ENCODE measurements at regions not wholly inside any gene's neighbourhood (a gene's known extent, or its start where the extent isn't known, plus 50 kb on each side); places are given as distances from the start of the nearest gene placed in this dataset.

GRCh38 chr2:41127351-41127750 is 675.5 kb upstream of the SLC8A1 start:
- H3K4me1 ChIP-seq (ENCODE audit: low read length): peaks cover 8% of the 10 kb centered on the region
- TF ChIP-seq CTCF (IDR thresholded peaks at IDR 0.05; ENCODE audit: low read depth, low read length): no peak
- no peak for TF ChIP-seq EZH2phosphoT487 (IDR thresholded peaks at IDR 0.05; ENCODE audit: low read depth)
- H4K20me1 ChIP-seq (ENCODE audit: insufficient read depth, low read length): no peaks in the 10 kb centered on the region
- H3K4me3 ChIP-seq (ENCODE audit: low read length): no peak overlapping the region
- no peaks in the 10 kb centered on the region for H3K27me3 ChIP-seq (ENCODE audit: low read depth, low read length)
- H3K79me2 ChIP-seq (ENCODE audit: low read length): no peaks in the 10 kb centered on the region
- no peaks in the 10 kb centered on the region for H3K36me3 ChIP-seq (replicated peaks; ENCODE audit: low read depth, low read length)
- H2AFZ ChIP-seq (ENCODE audit: low read depth, low read length): no peak overlapping the region
- H3K27ac ChIP-seq (ENCODE audit: low read length): no peak overlapping the region
- no peak overlapping the region for H3K4me2 ChIP-seq (ENCODE audit: low read length)
- no peaks in the 10 kb centered on the region for H3K9me3 ChIP-seq (ENCODE audit: insufficient read depth, low read length)
- H3K9ac ChIP-seq (ENCODE audit: low read length): no peak overlapping the region

- TF ChIP-seq EZH2phosphoT487 (IDR thresholded peaks at IDR 0.05; ENCODE audit: low read depth): no peak
- no peak for TF ChIP-seq CTCF (IDR thresholded peaks at IDR 0.05; ENCODE audit: low read depth, low read length)
- Histone ChIP-seq H3K36me3 (replicated peaks; ENCODE audit: low read depth, low read length) (no peaks in the 10 kb centered on the region), H3K79me2 (ENCODE audit: low read length) (no peaks in the 10 kb centered on the region), H3K27ac (ENCODE audit: low read length) (no peak overlapping the region), H3K4me3 (ENCODE audit: low read length) (no peak overlapping the region), H2AFZ (ENCODE audit: low read depth, low read length) (peak overlapping the region; percentile 87), H3K4me1 (ENCODE audit: low read length) (peaks cover 8% of the 10 kb centered on the region), H3K9ac (ENCODE audit: low read length) (no peak overlapping the region), H3K9me3 (ENCODE audit: insufficient read depth, low read length) (no peaks in the 10 kb centered on the region), H4K20me1 (ENCODE audit: insufficient read depth, low read length) (no peaks in the 10 kb centered on the region), H3K27me3 (ENCODE audit: low read depth, low read length) (no peaks in the 10 kb centered on the region), H3K4me2 (ENCODE audit: low read length) (peak overlapping the region; percentile 1; the same call in 1 of the 2 replicates)
Observed at GRCh38 chr2:41129988-41130387, 678.1 kb upstream of the SLC8A1 start.

- Histone ChIP-seq H3K9me3 (ENCODE audit: insufficient read depth, low read length) (no peaks in the 10 kb centered on the region), H3K4me2 (ENCODE audit: low read length) (peak overlapping the region; percentile 17; the same call in 1 of the 2 replicates), H4K20me1 (ENCODE audit: insufficient read depth, low read length) (no peaks in the 10 kb centered on the region), H3K36me3 (replicated peaks; ENCODE audit: low read depth, low read length) (no peaks in the 10 kb centered on the region), H3K27me3 (ENCODE audit: low read depth, low read length) (no peaks in the 10 kb centered on the region), H3K27ac (ENCODE audit: low read length) (no peak overlapping the region), H3K9ac (ENCODE audit: low read length) (no peak overlapping the region), H3K4me3 (ENCODE audit: low read length) (no peak overlapping the region), H3K4me1 (ENCODE audit: low read length) (no peaks in the 10 kb centered on the region), H2AFZ (ENCODE audit: low read depth, low read length) (no peak overlapping the region; the same call in 1 of the 2 replicates), H3K79me2 (ENCODE audit: low read length) (no peaks in the 10 kb centered on the region)
- TF ChIP-seq EZH2phosphoT487 (IDR thresholded peaks at IDR 0.05; ENCODE audit: low read depth) (no peak), CTCF (IDR thresholded peaks at IDR 0.05; ENCODE audit: low read depth, low read length) (no peak)
Observed at GRCh38 chr2:41137031-41137430, 685.1 kb upstream of the SLC8A1 start.

- Histone ChIP-seq H3K27ac (ENCODE audit: low read length) (no peak overlapping the region), H3K9ac (ENCODE audit: low read length) (no peak overlapping the region), H4K20me1 (ENCODE audit: insufficient read depth, low read length) (no peaks in the 10 kb centered on the region), H2AFZ (ENCODE audit: low read depth, low read length) (no peak overlapping the region), H3K4me3 (ENCODE audit: low read length) (no peak overlapping the region), H3K27me3 (ENCODE audit: low read depth, low read length) (no peaks in the 10 kb centered on the region), H3K4me1 (ENCODE audit: low read length) (peaks cover 9% of the 10 kb centered on the region), H3K79me2 (ENCODE audit: low read length) (no peaks in the 10 kb centered on the region), H3K4me2 (ENCODE audit: low read length) (no peak overlapping the region), H3K9me3 (ENCODE audit: insufficient read depth, low read length) (no peaks in the 10 kb centered on the region), H3K36me3 (replicated peaks; ENCODE audit: low read depth, low read length) (no peaks in the 10 kb centered on the region)
- no peak for TF ChIP-seq EZH2phosphoT487 (IDR thresholded peaks at IDR 0.05; ENCODE audit: low read depth)
- no peak for TF ChIP-seq CTCF (IDR thresholded peaks at IDR 0.05; ENCODE audit: low read depth, low read length)
Observed at GRCh38 chr2:41141146-41141791, 689.4 kb upstream of the SLC8A1 start.
